K562 (cell line): ENCODE measurements at regions not wholly inside any gene's neighbourhood (a gene's known extent, or its start where the extent isn't known, plus 50 kb on each side); places are given as distances from the start of the nearest gene placed in this dataset.

Experiments used
- POLR2A ChIP-seq: fragments of 450-650 bp; conservative IDR thresholded peaks from 2 replicates; pipeline ENCODE4 v1.6.1; 2016
- SIN3A ChIP-seq, 2 experiments: fragments of 150-350 bp in 1 of 2; IDR thresholded peaks; 2 replicates each; pipeline ENCODE4 v1.6.1; 2011 to 2016; ENCODE audit warnings: borderline replicate concordance in 2 of 2, low read depth in 2 of 2, low read length in 2 of 2, mild to moderate bottlenecking in 2 of 2, moderate library complexity in 2 of 2; ENCODE audit not compliant: control insufficient read depth in 1 of 2
- TF ChIP-seq, protein P1 (sequence below): sonication (generic); formaldehyde crosslinking; IDR thresholded peaks from 2 replicates; pipeline ENCODE4 v1.8.1; 2022; ENCODE audit warnings: missing genetic modification reagents
- TF ChIP-seq, protein P2 (sequence below), 3 experiments: IDR thresholded peaks in 2 of 3; conservative IDR thresholded peaks in 1 of 3; 2 replicates each; pipeline ENCODE4 v1.5.1; 2011 to 2012; ENCODE audit warnings: low read length in 3 of 3, mild to moderate bottlenecking in 3 of 3, control low read depth in 2 of 3, improper control_type of control experiment in 1 of 3, inconsistent platforms in 1 of 3, low read depth in 1 of 3, mixed read lengths in 1 of 3, moderate library complexity in 1 of 3; ENCODE audit not compliant: insufficient read depth in 2 of 3

DNA sequence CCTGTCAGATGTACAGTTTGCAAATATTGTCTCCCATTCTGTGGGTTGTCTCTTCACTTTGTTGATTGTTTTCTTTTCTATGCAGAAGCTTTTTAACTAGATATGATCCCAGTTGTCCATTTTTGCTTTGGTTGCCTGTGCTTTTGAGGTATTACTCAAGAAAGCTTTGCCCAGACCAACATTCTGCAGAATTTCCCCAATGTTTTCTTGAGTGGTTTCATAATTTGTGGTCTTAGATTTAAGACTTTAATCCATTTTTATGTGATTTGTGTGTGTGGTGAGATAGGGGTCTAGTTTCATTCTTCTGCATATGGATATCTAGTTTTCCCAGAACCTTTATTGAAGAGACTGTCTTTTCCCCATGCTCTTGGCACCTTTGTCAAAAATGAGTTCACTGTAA lies 116.9 kb downstream of the DUSP10 start:
- TF ChIP-seq, protein P1, sequence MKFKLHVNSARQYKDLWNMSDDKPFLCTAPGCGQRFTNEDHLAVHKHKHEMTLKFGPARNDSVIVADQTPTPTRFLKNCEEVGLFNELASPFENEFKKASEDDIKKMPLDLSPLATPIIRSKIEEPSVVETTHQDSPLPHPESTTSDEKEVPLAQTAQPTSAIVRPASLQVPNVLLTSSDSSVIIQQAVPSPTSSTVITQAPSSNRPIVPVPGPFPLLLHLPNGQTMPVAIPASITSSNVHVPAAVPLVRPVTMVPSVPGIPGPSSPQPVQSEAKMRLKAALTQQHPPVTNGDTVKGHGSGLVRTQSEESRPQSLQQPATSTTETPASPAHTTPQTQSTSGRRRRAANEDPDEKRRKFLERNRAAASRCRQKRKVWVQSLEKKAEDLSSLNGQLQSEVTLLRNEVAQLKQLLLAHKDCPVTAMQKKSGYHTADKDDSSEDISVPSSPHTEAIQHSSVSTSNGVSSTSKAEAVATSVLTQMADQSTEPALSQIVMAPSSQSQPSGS (CRISPR knock-in tag), result no peak
- TF ChIP-seq SIN3A (IDR thresholded peaks at IDR 0.05; ENCODE audit: borderline replicate concordance in 2 of 2, control insufficient read depth in 1 of 2, low read depth in 2 of 2, low read length in 2 of 2), result no peak
- TF ChIP-seq, protein P2, sequence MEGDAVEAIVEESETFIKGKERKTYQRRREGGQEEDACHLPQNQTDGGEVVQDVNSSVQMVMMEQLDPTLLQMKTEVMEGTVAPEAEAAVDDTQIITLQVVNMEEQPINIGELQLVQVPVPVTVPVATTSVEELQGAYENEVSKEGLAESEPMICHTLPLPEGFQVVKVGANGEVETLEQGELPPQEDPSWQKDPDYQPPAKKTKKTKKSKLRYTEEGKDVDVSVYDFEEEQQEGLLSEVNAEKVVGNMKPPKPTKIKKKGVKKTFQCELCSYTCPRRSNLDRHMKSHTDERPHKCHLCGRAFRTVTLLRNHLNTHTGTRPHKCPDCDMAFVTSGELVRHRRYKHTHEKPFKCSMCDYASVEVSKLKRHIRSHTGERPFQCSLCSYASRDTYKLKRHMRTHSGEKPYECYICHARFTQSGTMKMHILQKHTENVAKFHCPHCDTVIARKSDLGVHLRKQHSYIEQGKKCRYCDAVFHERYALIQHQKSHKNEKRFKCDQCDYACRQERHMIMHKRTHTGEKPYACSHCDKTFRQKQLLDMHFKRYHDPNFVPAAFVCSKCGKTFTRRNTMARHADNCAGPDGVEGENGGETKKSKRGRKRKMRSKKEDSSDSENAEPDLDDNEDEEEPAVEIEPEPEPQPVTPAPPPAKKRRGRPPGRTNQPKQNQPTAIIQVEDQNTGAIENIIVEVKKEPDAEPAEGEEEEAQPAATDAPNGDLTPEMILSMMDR (IDR thresholded peaks at IDR 0.05 in 2 of 3, conservative IDR thresholded peaks at IDR 0.05 in 1 of 3; ENCODE audit: insufficient read depth in 2 of 3, low read depth in 1 of 3, low read length in 3 of 3), result no peak
- no peak for TF ChIP-seq POLR2A
